ENCODE measurements at regions not wholly inside any gene's neighbourhood (a gene's known extent, or its start where the extent isn't known, plus 50 kb on each side); places are given as distances from the start of the nearest gene placed in this dataset.
"Not testable (repeated sequence)": the region's sequence is repeated elsewhere in the genome, so short reads cannot be mapped to it uniquely, and the experiment has no call there.

DNA sequence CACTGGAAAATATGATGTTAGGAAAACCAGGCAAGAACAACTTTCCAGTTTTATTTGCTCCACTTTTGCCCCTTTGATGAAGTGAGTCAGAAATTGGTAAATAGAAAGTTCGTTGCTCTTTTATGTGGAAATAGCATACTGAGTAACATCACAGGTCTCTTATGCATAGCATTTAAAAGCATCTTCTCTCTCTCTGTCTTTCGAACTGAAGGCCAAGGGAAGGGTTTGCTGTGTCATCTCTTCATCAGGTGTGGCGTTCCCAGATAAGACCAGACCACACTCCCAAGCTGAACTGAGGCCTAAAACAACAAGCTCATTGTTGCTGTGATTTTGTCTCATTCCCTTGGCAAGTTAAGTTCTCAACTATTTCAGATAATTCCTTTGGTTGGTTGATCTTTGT is 131.8 kb upstream of the GRB10 start:
- no peak for DNase-seq

- no peak for DNase-seq
Measured at GRCh38 chr7:50908628-50909290, 126.1 kb upstream of the GRB10 start.

GRCh38 chr7:50898604-50899477 is 116.1 kb upstream of the GRB10 start:
- DNase-seq, result peak in 1 of 2 experiments; percentile 4

DNA sequence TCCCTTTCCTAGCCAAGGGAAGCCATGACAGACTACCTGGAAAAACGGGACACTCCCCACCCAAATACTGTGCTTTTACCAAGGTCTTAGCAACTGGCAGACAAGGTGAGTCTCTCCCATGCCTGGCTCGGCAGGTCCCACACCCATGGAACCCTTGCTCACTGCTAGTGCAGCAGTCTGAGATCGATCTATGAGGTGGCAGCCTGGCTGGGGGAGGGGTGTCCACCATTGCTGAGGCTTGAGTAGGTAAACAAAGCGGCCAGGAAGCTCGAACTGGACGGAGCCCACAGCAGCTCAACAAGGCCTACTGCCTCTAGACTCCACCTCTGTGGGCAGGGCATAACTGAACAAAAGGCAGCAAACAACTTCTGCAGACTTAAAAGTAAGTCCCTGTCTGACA is 104.4 kb upstream of the GRB10 start:
- not testable (repeated sequence) for DNase-seq

- DNase-seq, result no peak
Measured at GRCh38 chr7:50872437-50872836, 89.7 kb upstream of the GRB10 start.

GRCh38 chr7:50869108-50869725 is 86.5 kb upstream of the GRB10 start:
- no peak for DNase-seq

GRCh38 chr7:50868426-50869100 is 85.9 kb upstream of the GRB10 start:
- DNase-seq, result no peak

DNA sequence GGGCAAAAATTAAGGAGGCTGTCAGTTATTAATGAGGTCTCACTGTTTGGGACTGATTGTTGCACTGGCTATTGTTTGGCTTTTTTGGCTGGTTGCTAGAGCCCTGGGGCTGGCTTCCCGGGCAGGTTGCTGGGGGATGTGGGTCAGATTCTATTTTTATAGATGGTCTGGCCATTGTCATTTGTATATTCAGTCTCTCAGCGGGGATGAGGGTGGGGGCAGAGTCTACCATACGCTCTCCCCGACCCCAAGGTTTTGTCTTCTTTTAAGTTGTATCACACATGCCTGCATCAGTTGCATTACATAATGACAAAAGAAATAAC is 84.3 kb upstream of the GRB10 start:
- no peak for DNase-seq

DNA sequence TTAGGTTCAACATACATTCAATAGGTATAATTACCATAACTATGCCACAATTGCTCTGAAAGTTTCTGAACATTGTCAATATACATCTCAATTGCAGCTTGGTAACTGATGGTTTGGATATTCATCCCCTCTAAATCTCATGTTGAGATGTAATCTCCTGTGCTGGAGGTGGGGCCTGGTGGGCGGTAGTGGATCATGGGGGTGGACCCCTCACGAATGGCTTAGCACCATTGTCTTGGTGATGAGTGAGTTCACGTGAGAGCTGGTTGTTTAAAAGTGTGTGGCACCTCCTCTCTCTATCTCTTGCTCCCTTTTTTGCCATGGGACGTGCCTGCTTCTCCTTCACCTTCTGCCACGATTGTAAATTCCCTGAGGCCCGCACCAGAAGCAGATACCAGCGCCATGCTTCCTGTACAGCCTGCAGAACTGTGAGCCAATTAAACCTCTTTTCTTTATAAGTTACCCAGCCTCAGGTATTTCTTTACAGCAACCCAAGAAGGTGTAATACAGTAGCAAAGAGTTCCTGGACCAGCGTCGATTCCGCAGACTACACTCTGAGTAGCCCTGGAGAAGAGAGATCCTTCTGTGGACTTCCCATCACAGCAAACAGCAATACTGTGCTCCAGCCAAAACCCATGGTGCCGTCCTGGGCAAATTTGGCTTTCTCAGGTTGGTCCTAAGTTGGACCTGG is 83.8 kb upstream of the GRB10 start:
- DNase-seq, result no peak

GRCh38 chr7:50865450-50865849 is 82.8 kb upstream of the GRB10 start:
- DNase-seq, result peak in 1 of 2 experiments; percentile 15

DNA sequence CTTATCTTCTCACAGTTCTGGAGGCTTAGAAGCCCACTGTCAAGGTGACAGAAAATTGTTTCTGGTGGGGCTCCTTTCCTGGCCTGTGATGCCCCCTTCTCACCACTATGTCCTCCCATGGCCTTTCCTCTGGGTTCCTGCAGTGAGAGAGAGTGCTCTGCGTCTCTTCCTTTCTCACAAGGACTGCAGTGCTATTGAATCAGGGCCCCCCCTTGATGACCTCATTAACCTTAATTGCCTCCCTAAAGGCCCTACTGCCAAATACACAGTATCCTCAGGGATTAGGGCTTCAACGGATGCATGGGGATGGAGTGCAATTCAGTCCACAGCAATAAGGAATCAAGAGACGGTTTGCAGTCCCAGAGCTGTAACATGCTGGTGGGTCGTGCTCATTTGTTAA is 82.0 kb upstream of the GRB10 start:
- DNase-seq, result no peak

GRCh38 chr7:50863053-50863452 is 80.4 kb upstream of the GRB10 start:
- no peak for DNase-seq

DNA sequence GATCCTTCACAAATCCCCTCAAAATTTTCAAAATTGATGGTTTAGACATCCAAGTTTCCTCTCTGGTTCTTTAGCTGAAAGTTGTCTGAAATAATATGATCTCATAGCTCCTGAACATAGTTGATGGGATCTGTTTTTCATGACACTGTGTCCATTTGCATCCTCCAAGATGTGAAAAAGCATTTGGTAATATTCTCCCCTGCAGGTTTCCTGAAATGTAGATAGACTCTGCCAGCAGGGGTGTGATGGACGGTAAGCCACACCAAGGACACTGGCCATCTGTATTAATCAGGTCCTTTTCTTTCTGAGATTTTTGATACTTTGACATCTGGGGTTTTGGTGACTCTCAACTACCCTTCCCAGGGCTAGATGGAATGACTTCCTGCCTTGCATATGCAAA is 79.6 kb upstream of the GRB10 start:
- no peak for DNase-seq

DNA sequence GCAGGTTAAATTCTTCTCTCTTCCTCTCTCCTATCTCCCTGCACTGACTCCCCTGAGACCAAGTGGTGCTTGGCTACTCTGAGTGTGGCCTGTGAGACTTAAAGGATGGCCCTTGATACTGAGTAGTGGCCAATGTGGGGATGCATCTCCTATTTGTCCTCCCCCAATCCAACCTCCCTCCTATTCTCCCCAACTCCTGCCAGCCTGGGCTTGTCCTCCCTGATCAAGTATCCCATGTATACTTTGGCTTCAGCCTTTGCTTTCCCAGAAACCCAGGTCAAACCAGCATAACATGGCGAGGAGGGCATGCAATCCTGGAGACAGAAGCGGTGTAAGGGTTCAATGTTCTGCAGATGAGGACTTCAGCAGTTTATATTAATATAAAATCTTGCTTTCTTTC is 77.9 kb upstream of the GRB10 start:
- no peak for DNase-seq

DNA sequence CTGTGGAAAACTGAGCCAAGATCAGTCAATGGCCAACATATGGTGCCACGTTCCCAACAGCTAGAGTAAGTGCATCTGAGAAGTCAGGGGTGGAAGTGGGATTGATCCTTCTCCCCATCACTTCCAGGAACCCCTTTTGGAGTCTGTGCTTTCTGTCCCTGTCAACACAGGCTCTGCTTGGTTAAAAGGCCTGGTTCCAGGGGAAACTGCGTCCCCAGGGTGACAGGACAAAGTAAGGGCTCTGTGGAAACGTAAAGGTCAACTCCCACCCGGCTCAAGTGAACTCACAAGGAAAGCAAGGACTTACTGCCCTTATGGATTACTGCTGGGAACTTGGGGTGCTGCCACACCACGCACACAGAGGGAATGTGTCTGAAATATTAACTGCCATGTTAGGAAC is 77.5 kb upstream of the GRB10 start:
- no peak for DNase-seq

- no peak for DNase-seq
Measured at GRCh38 chr7:50858528-50859245, 76.0 kb upstream of the GRB10 start.

- DNase-seq, result no peak
Measured at GRCh38 chr7:50857804-50858489, 75.3 kb upstream of the GRB10 start.

- DNase-seq, result no peak
Measured at GRCh38 chr7:50856806-50857205, 74.1 kb upstream of the GRB10 start.

DNA sequence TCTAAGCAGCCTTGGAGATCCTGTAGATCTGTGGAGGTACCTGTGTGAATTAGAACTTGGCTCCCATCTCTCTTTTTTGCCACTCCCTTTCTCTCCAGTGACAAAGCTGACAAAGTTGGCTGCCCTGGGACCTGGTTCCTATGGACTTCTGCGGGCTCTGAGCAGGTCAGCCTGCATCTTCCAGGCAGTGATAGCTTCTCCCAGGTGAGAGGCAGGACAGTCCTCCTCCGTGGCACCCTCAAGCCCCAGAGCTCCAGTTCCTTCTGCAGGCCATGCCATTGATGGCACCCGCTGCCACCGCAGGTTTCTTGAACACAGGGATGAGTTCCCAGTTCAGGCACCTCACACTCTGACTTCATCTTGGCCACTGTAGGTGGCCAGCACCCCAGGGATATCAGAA is 73.5 kb upstream of the GRB10 start:
- DNase-seq, result no peak

- no peak for DNase-seq
Measured at GRCh38 chr7:50855526-50855925, 72.8 kb upstream of the GRB10 start.

GRCh38 chr7:50854831-50855230 is 72.1 kb upstream of the GRB10 start:
- DNase-seq, result no peak

DNA sequence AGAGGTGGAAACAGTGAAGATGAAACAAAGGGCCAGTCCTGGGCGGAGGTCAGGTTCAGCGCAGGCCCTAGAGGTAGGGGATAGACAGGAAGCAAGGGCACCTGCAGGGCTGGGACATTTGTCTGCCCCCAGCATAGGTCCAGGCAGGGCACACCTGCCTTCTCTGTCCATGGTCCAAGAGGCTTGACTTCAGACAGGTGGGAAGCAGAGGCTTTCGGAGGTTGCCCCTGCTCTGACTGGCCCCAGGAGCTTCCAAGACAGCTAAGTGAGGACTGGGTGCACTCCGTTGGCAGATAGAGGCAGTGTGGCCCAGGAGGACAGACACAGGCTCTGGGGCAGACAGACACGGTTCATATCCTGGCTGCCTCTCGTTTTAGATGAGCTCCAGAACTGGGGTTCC is 71.6 kb upstream of the GRB10 start:
- DNase-seq, result no peak
